ENCODE measurements at regions not wholly inside any gene's neighbourhood (a gene's known extent, or its start where the extent isn't known, plus 50 kb on each side); places are given as distances from the start of the nearest gene placed in this dataset.

DNA sequence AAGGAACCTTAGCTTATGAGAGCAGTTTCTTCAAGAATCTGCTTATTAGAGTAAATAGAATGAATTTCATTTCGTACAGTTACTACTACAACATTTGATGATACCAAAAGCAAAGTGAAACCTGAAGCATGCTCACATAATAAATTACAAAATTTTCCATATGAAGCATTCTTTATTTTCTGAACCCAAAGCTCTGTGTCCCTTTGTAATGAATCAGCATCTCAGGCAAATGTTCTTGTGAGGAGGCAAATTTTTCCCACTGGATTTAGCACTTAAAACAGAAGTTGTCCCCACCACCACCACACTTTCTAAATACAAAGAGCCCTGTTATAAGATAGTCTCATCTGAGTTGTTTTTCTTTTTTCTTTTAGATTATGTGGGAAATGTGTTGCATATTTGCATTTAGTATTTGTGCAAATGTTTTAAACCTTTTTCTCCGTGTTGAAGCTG is 70.7 kb upstream of the NFKB1 start:
- no peak for DNase-seq (ENCODE audit: low read depth, low spot score)
- Histone ChIP-seq H3K4me1 (ENCODE audit: control insufficient read depth in 1 of 2, insufficient read depth in 2 of 2, low read length in 2 of 2) (peaks cover 18 to 29% of the 10 kb centered on the region in 2 experiments; a peak in 3 of 4 replicates), H2AFZ (ENCODE audit: low read depth, low read length, poor library complexity, severe bottlenecking) (peak overlapping the region; percentile 89)

More for the DNA sequence above, 70.7 kb upstream of the NFKB1 start:
- intact Hi-C loops (cut with micrococcal nuclease), result loop anchor here (2.0 kb wide), 1 partner anchor 660 kb away; no protein-coding TSS in a partner anchor
- Histone ChIP-seq H3K4me2 (ENCODE audit: low read length) (peak overlapping the region; percentile 93), H3K27ac (ENCODE audit: low read depth, low read length) (peak overlapping the region; percentile 52; the same call in 1 of the 2 replicates), H3K4me3 (replicated peaks in 1 of 2; ENCODE audit: low read depth in 1 of 2, low read length in 2 of 2) (peak overlapping the region; percentile 52 to 65), H3K27me3 (ENCODE audit: insufficient read depth, low read length) (no peaks in the 10 kb centered on the region), H4K20me1 (ENCODE audit: insufficient read depth) (no peaks in the 10 kb centered on the region), H3K9ac (ENCODE audit: low read length) (peak overlapping the region; percentile 72), H3K79me2 (ENCODE audit: insufficient read depth, low read length) (no peaks in the 10 kb centered on the region), H3K36me3 (ENCODE audit: control insufficient read depth in 1 of 2, insufficient read depth in 2 of 2, low read length in 2 of 2) (no peaks in the 10 kb centered on the region), H3K9me2 (ENCODE audit: insufficient read depth) (no peaks in the 10 kb centered on the region), H3K9me3 (ENCODE audit: control insufficient read depth in 1 of 2, insufficient read depth in 1 of 2, low read depth in 1 of 2, low read length in 2 of 2) (no peaks in the 10 kb centered on the region)
- no peak for TF ChIP-seq JUND (IDR thresholded peaks at IDR 0.05)
- TF ChIP-seq EZH2 (IDR thresholded peaks at IDR 0.05), result no peak
- no peak for TF ChIP-seq EGR1 (IDR thresholded peaks at IDR 0.05; ENCODE audit: low read depth)
- TF ChIP-seq ELF1 (IDR thresholded peaks at IDR 0.05; ENCODE audit: borderline replicate concordance, low read depth), result no peak
- TF ChIP-seq TCF7L2 (IDR thresholded peaks at IDR 0.05; ENCODE audit: borderline replicate concordance, extremely low read depth, insufficient read depth, insufficient read length), result no peak
- TF ChIP-seq RAD21 (IDR thresholded peaks at IDR 0.05; ENCODE audit: low read depth), result no peak
- TF ChIP-seq, protein P1, sequence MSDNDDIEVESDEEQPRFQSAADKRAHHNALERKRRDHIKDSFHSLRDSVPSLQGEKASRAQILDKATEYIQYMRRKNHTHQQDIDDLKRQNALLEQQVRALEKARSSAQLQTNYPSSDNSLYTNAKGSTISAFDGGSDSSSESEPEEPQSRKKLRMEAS (IDR thresholded peaks at IDR 0.05), result no peak
- TF ChIP-seq, protein P2, sequence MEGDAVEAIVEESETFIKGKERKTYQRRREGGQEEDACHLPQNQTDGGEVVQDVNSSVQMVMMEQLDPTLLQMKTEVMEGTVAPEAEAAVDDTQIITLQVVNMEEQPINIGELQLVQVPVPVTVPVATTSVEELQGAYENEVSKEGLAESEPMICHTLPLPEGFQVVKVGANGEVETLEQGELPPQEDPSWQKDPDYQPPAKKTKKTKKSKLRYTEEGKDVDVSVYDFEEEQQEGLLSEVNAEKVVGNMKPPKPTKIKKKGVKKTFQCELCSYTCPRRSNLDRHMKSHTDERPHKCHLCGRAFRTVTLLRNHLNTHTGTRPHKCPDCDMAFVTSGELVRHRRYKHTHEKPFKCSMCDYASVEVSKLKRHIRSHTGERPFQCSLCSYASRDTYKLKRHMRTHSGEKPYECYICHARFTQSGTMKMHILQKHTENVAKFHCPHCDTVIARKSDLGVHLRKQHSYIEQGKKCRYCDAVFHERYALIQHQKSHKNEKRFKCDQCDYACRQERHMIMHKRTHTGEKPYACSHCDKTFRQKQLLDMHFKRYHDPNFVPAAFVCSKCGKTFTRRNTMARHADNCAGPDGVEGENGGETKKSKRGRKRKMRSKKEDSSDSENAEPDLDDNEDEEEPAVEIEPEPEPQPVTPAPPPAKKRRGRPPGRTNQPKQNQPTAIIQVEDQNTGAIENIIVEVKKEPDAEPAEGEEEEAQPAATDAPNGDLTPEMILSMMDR (IDR thresholded peaks at IDR 0.05 in 2 of 3, conservative IDR thresholded peaks at IDR 0.05 in 1 of 3; ENCODE audit: borderline replicate concordance in 1 of 3, insufficient read depth in 1 of 3, low read depth in 2 of 3, low read length in 2 of 3), result no peak
- TF ChIP-seq, protein P3, sequence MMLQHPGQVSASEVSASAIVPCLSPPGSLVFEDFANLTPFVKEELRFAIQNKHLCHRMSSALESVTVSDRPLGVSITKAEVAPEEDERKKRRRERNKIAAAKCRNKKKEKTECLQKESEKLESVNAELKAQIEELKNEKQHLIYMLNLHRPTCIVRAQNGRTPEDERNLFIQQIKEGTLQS (IDR thresholded peaks at IDR 0.05), result no peak
- no peak for TF ChIP-seq YY1 (IDR thresholded peaks at IDR 0.05; ENCODE audit: extremely low read depth, insufficient replicate concordance, low read depth, low read length)
- TF ChIP-seq SIN3A (IDR thresholded peaks at IDR 0.05; ENCODE audit: low read depth), result no peak
- no peak for TF ChIP-seq SP1 (IDR thresholded peaks at IDR 0.05; ENCODE audit: low read depth)
- TF ChIP-seq ZFX (IDR thresholded peaks at IDR 0.05), result no peak
- TF ChIP-seq ZNF274 (IDR thresholded peaks at IDR 0.05; ENCODE audit: low read depth, low read length), result no peak
- TF ChIP-seq, protein P4, sequence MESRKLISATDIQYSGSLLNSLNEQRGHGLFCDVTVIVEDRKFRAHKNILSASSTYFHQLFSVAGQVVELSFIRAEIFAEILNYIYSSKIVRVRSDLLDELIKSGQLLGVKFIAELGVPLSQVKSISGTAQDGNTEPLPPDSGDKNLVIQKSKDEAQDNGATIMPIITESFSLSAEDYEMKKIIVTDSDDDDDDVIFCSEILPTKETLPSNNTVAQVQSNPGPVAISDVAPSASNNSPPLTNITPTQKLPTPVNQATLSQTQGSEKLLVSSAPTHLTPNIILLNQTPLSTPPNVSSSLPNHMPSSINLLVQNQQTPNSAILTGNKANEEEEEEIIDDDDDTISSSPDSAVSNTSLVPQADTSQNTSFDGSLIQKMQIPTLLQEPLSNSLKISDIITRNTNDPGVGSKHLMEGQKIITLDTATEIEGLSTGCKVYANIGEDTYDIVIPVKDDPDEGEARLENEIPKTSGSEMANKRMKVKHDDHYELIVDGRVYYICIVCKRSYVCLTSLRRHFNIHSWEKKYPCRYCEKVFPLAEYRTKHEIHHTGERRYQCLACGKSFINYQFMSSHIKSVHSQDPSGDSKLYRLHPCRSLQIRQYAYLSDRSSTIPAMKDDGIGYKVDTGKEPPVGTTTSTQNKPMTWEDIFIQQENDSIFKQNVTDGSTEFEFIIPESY (IDR thresholded peaks at IDR 0.05; ENCODE audit: extremely low read depth, insufficient replicate concordance, low read length), result no peak
- TF ChIP-seq POLR2A (IDR thresholded peaks at IDR 0.05; ENCODE audit: borderline replicate concordance, extremely low read depth, insufficient read depth, insufficient read length), result no peak
- TSS peak; percentile 72 for BruUV-seq (replicated peaks)
- CTCF ChIA-PET, result interaction anchor here (0.6 to 1.6 kb wide), 31 partner anchors 11 to 1687 kb away, joined by 3 to 14 read pairs (median 3); partner anchors contain the start of gene BDH2
- RAD21 ChIA-PET (ENCODE audit: low non-redundant PET in 1 of 2, low total read pairs in 2 of 2, uncharacterized antibody in 2 of 2, unreplicated experiment in 2 of 2), result interaction anchor here in 1 of 2 experiments (0.6 to 0.7 kb wide), 2 partner anchors 41 to 67 kb away, joined by 3 to 4 read pairs; no protein-coding TSS in a partner anchor
- POLR2A ChIA-PET, result interaction anchor here (0.6 to 1.2 kb wide), 2 partner anchors 190 to 406 kb away, joined by 3 to 5 read pairs; no protein-coding TSS in a partner anchor
- no peak for ATAC-seq
